Adrenal gland (tissue), 9 donors: ENCODE measurements at regions not wholly inside any gene's neighbourhood (a gene's known extent, or its start where the extent isn't known, plus 50 kb on each side); places are given as distances from the start of the nearest gene placed in this dataset.

Experiments used
- DNase-seq, 7 donors: peaks; one replicate each; pipeline ENCODE4 v3.0.0-alpha.2; 2019 to 2020
- H3K27ac ChIP-seq, 5 donors: fragments of 200-600 bp; sonication (generic) in 4 of 5; 1 replicate in 3 of 5; 2 replicates in 2 of 5; pipeline versions ENCODE4 v1.5.1 to v1.8.0; 2016 to 2020; ENCODE audit warnings: mild to moderate bottlenecking in 1 of 5
- H3K27me3 ChIP-seq: fragments of 200-600 bp; 2 replicates; pipeline ENCODE4 v1.8.0; 2021
- H3K36me3 ChIP-seq, 2 donors: fragments of 200-600 bp; replicated peaks in 1 of 2; 1 replicate in 1 of 2; 2 replicates in 1 of 2; pipeline versions ENCODE4 v1.5.1 to v1.8.0; 2018 to 2022
- H3K4me1 ChIP-seq, 2 donors: fragments of 200-600 bp; replicated peaks in 1 of 2; 1 replicate in 1 of 2; 2 replicates in 1 of 2; pipeline versions ENCODE4 v1.5.1 to v1.8.0; 2018 to 2021
- H3K4me3 ChIP-seq, 4 donors: fragments of 200-600 bp; sonication (generic) in 3 of 4; one replicate each; pipeline ENCODE4 v1.5.1; 2016 to 2018
- H3K9me3 ChIP-seq, 3 donors: fragments of 200-600 bp; sonication (generic) in 1 of 3; replicated peaks in 1 of 3; 1 replicate in 2 of 3; 2 replicates in 1 of 3; pipeline versions ENCODE4 v1.5.1 to v1.8.0; 2016 to 2021
- POLR2A ChIP-seq, 2 donors: fragments of 450-650 bp; IDR thresholded peaks; one replicate each; pipeline ENCODE4 v1.6.1; 2017; ENCODE audit warnings: antibody characterized with exemption in 2 of 2, mild to moderate bottlenecking in 2 of 2, moderate library complexity in 1 of 2
- WGBS, 4 donors: extraction: QIAGEN DNeasy Blood & Tissue Kit in 2 of 4; methylation state at CpG; one replicate each; pipeline versions ENCODE4 v1.1.5 to v1.1.7; 2013 to 2017; 5-methylcytosine and 5-hydroxymethylcytosine counted together
- intact Hi-C, 2 donors: fragments of 100-400 bp; cut with DNase I; formaldehyde crosslinking; loops; one replicate each; pipeline versions ENCODE4 v1.14.1 to v1.15.0; 2022 to 2023
- TF ChIP-seq, protein P1 (sequence below), 6 experiments: fragments of 450-650 bp in 4 of 6; fragments of 200-600 bp in 2 of 6; sonication (generic) in 1 of 6; IDR thresholded peaks; 1 replicate in 5 of 6; 2 replicates in 1 of 6; pipeline versions ENCODE4 v1.5.1 to v1.8.0; 2016 to 2021; ENCODE audit warnings: antibody characterized with exemption in 6 of 6, mild to moderate bottlenecking in 2 of 6, moderate library complexity in 1 of 6
- donor health status: healthy with polysubstance abuse.
- donor health status: Bipolar disorder and iron deficiency.
- donor health status: DM: yes; HTN: yes; CAD: no.
- donor health status: DM: no; HTN: no; CAD: no.
- donor health status: DM: no; HTN: no; CAD: no.

DNA sequence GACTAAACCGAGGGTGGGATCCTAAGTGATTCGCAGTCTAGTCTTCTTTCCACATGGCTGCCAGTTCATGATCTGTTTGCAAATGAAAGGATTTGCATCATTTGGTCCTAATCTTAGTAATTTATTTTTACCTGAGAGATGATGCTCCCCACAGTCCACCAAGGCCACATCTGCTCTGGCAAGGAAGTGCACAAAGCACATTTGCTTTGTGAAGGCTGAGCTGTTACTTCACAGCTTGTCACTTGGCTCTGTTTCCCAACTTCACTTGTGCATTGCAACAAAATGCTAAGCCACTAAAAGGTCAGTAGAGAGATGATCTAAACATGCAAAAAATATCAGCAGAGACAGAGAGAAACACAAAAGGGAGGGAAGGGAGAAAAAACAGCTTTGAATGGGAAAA lies 128.5 kb upstream of the VLDLR start:
- TF ChIP-seq, protein P1, sequence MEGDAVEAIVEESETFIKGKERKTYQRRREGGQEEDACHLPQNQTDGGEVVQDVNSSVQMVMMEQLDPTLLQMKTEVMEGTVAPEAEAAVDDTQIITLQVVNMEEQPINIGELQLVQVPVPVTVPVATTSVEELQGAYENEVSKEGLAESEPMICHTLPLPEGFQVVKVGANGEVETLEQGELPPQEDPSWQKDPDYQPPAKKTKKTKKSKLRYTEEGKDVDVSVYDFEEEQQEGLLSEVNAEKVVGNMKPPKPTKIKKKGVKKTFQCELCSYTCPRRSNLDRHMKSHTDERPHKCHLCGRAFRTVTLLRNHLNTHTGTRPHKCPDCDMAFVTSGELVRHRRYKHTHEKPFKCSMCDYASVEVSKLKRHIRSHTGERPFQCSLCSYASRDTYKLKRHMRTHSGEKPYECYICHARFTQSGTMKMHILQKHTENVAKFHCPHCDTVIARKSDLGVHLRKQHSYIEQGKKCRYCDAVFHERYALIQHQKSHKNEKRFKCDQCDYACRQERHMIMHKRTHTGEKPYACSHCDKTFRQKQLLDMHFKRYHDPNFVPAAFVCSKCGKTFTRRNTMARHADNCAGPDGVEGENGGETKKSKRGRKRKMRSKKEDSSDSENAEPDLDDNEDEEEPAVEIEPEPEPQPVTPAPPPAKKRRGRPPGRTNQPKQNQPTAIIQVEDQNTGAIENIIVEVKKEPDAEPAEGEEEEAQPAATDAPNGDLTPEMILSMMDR (IDR thresholded peaks at IDR 0.05): no peak
- TF ChIP-seq POLR2A (IDR thresholded peaks at IDR 0.05): no peak
- intact Hi-C loops: loop anchor here in 1 of 2 donors (10.0 kb wide), 1 partner anchor 122 kb away; no protein-coding TSS in a partner anchor
- peaks cover 11 to 12% of the 10 kb centered on the region in 2 donors for H3K4me1 ChIP-seq
- no peaks in the 10 kb centered on the region for H3K36me3 ChIP-seq
- DNase-seq: peak; percentile 53 to 89 (median 80)
- H3K27ac ChIP-seq: peak overlapping the region in 3 of 5 donors; percentile 53 to 65 (median 60)
- no peaks in the 10 kb centered on the region for H3K9me3 ChIP-seq
- WGBS, 4 donors: 43 to 52% (median 47%) methylated on average over 2 of the region's 2 CpGs
- no peak overlapping the region for H3K4me3 ChIP-seq
- no peaks in the 10 kb centered on the region for H3K27me3 ChIP-seq

DNA sequence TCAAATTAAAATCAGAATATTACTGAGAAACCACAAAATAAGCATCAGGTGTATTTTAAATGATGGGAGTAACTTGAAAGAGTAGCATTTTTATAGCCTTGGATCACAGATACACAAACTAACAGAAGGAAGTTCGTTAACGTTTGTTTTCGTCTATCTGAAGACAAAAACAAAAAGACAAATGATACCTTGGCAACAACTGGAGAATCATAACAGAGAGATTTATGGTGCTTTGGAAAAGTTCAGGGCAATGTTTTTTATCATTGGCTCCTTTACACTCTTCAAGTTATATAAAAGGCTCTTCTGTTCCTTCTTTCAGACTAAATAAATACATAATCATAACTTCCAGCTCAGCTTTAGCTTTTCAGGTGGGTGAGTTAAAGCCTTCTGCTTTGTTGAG lies 128.1 kb upstream of the VLDLR start:
- Histone ChIP-seq H3K27ac (peak overlapping the region in 4 of 5 donors; percentile 37 to 65 (median 56)), H3K4me1 (peaks cover 11 to 12% of the 10 kb centered on the region in 2 donors), H3K36me3 (no peaks in the 10 kb centered on the region), H3K27me3 (no peaks in the 10 kb centered on the region), H3K9me3 (no peaks in the 10 kb centered on the region), H3K4me3 (no peak overlapping the region)
- DNase-seq: no peak
- intact Hi-C loops: loop anchor here in 1 of 2 donors (10.0 kb wide), 1 partner anchor 121 kb away; no protein-coding TSS in a partner anchor
- WGBS, 4 donors: 18 to 36% (median 29%) methylated on average over 3 of the region's 3 CpGs
- no peak for TF ChIP-seq POLR2A (IDR thresholded peaks at IDR 0.05)
- TF ChIP-seq, protein P1 (IDR thresholded peaks at IDR 0.05): no peak

DNA sequence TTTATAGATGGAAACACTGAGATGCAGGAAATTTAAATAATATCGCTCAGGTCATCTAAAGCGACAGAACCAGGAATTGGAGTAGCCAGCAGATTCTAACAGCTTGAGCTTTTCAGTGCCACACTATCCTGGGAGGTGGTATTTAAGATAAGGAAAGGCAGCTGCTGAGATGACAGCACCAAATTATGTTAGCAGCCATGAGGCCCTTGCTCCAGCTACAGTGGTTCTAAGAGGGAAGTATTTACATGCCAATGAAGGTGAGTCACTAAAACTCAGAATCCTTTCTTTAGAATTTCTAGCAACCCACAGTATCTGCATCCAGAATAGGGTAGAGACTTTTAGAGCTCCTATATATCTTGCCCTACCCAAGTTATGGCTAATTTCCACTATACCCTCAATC lies 127.0 kb upstream of the VLDLR start:
- DNase-seq: peak in 1 of 7 donors; percentile 10
- H3K27ac ChIP-seq: no peak overlapping the region
- 92 to 97% (median 92%) methylated on average over 2 of the region's 2 CpGs for WGBS, 4 donors
- TF ChIP-seq, protein P1 (IDR thresholded peaks at IDR 0.05): no peak
- H3K27me3 ChIP-seq: no peaks in the 10 kb centered on the region
- no peaks in the 10 kb centered on the region for H3K9me3 ChIP-seq
- peaks cover 11 to 12% of the 10 kb centered on the region in 2 donors for H3K4me1 ChIP-seq
- H3K4me3 ChIP-seq: no peak overlapping the region
- no peaks in the 10 kb centered on the region for H3K36me3 ChIP-seq
- intact Hi-C loops: loop anchor here in 1 of 2 donors (10.0 kb wide), 1 partner anchor 120 kb away; no protein-coding TSS in a partner anchor

DNA sequence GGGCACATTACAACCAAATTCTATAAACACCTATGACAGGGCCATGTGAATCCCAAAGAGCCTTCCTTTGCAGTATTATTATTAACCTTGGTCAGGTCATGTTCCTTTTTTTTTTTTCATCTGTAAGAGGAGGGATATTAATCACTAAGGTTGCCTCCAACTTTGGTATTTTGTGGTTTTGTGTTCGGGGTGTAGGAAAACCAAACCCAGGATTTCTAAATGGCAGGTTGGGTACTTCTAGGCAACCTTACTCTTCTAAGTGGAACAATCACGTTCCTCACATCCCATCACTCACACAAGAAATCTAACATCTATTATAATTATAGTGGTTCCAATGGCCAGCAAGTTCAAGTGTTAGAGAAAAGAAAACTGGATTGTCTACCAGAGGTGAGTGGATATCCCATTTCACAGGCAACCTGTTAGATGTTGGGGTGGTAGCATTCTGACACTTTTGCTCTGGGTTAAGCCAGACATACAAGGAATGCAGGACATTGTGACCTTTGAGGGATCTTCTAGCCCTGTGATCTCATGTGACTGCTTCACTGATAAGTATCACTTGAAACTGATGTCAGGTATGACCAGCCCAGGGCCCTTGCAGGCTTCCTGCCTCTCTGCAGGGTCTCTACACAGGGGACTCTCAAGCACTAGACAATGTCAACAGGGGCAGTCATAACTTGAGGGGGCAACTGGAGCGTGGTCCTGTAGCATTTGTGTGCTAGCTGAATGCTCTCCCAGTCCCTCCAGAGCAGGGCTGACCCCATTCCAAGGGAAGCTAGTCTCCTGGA lies 126.2 kb upstream of the VLDLR start:
- Histone ChIP-seq H3K4me3 (no peak overlapping the region), H3K4me1 (peaks cover 11 to 12% of the 10 kb centered on the region in 2 donors), H3K9me3 (no peaks in the 10 kb centered on the region), H3K27ac (no peak overlapping the region), H3K36me3 (no peaks in the 10 kb centered on the region), H3K27me3 (no peaks in the 10 kb centered on the region)
- 85 to 92% (median 89%) methylated on average over 3 of the region's 3 CpGs for WGBS, 4 donors
- no peak for DNase-seq
- TF ChIP-seq POLR2A (IDR thresholded peaks at IDR 0.05): no peak
- TF ChIP-seq, protein P1 (IDR thresholded peaks at IDR 0.05): no peak
- intact Hi-C loops: loop anchor here in 1 of 2 donors (10.0 kb wide), 1 partner anchor 119 kb away; no protein-coding TSS in a partner anchor
